GM18502 (cell line): ENCODE measurements at regions not wholly inside any gene's neighbourhood (a gene's known extent, or its start where the extent isn't known, plus 50 kb on each side); places are given as distances from the start of the nearest gene placed in this dataset.

Source experiments
- ATAC-seq: cut with Tn5 transposase; IDR thresholded peaks from one replicate; pipeline ENCODE4 v1.9.1; 2021; ENCODE audit warnings: mild to moderate bottlenecking; ENCODE audit not compliant: unreplicated experiment, poor library complexity

- ATAC-seq = no peak
Measured at GRCh38 chr4:38606587-38606905, 57.5 kb upstream of the KLF3 start.

DNA sequence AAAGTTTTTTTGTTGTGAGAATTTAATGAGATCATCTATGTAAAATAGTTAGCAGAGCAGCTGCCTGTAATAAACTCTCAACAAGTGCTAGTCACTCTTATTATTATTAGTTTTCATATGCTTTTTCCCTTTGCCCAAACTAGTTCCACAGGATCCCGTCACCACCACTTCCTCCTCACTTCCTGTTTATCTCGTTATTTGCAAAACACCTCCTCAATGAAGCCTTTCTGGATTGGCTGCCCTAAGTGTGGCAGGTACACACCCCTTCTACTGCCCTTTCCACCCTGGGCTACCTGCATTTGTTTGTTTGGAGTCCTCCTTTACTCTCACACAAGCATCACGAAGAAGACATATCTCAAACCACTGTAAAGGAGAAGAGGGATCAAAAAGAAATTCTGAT lies 54.4 kb upstream of the KLF3 start:
- no peak for ATAC-seq

DNA sequence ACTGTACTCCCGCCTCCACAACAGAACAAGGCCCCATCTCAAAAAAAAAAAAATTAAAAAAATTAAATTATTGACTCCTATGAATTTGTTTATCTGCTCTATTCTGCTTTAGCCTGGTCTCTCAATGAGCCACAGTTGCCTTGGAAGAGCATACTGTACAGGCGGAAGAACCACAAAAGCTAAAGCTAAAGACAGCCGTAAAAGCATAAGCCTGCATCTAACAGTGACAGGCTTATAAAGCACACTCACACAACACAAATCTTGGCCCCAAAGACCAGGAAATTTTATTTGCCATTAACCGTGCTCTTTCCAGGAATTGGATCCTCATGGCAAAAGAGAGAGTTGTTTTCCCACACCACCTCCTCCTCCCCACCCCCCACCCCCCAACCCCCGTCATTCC lies 53.5 kb upstream of the KLF3 start:
- ATAC-seq = no peak

DNA sequence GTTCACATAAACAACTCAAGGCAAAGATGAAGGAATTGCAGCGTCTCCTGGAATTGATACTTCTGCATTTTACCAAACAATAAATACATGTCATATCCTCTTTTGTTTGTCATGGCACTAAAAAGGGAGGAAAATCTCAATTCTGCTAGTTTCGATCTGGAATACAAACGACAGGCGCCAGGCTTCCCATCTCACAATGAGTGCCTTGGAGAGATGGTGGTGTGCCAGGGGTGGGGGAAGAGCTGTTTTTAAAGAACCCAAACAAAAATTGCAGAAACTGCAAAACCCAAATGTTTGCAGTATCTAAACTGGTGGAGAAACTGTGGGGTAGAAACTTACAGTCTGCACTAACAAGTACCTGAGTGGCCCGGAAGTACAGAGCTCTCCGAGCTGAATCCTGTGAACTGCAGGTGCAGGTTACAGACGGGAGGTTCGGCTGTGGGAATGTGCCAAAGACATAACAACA lies 53.0 kb upstream of the KLF3 start:
- no peak for ATAC-seq

- ATAC-seq = no peak
Measured at GRCh38 chr4:38611676-38612075, 52.3 kb upstream of the KLF3 start.

DNA sequence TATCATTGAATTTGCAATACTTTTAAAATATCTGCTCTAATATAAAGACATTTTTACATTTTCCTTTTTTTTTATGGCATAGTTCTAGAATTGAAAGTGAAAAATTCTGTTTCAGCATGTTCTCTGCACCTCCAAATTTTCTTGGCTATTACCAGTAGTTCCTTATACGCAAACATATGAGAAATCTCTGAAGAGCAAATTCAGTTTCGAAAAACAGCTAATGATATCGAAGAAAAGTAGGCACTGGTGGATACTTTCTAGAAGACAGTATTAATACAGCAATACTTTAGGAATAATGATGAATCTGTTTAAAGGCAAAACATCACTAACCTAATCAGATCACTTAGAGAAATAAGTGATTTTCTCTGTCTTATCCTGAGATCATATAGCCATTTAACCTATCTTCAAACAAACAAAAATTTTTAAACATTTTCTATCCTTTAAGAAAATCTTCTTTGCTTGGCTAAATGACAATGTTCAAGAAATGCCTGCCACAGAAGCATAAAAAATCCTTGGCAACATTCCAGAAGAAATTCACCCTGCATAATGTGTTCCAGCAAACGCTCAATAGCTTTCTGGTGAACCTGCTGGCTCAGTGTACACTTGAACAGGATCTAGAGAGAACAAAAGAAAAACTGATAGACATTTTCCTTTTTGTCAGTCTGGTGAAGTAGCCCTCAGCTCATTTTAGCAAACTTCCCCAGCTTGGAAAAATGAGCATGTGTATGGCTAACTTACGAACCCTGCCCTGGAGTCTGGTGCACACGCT lies 51.2 kb upstream of the KLF3 start:
- ATAC-seq = no peak
